BJ (cell line): ENCODE measurements at regions not wholly inside any gene's neighbourhood (a gene's known extent, or its start where the extent isn't known, plus 50 kb on each side); places are given as distances from the start of the nearest gene placed in this dataset.

ENCODE experiments used
- CTCF ChIA-PET: fragments of 350-600 bp; formaldehyde crosslinking; extraction: SDS; loops from one replicate; lab custom pipeline; 2021; ENCODE audit warnings: antibody characterized with exemption, inconsistent platforms; lab: Yijun Ruan, JAX
- POLR2A ChIA-PET: fragments of 300-600 bp; sonication (Branson Sonifier 250); formaldehyde crosslinking; extraction: SDS; loops from one replicate; lab custom pipeline; 2021; ENCODE audit warnings: antibody characterized with exemption; lab: Charles Lee
- DNase-seq: peaks from one replicate; pipeline ENCODE4 v3.0.0-alpha.2; 2011; ENCODE audit warnings: low read depth
- H3K27me3 ChIP-seq: 2 replicates; pipeline ENCODE4 v1.6.0; 2011; ENCODE audit warnings: low read length; ENCODE audit not compliant: control insufficient read depth, insufficient read depth
- H3K36me3 ChIP-seq: 2 replicates; pipeline ENCODE4 v1.5.1; 2011; ENCODE audit warnings: low read length; ENCODE audit not compliant: control insufficient read depth, insufficient read depth
- H3K4me3 ChIP-seq: 2 replicates; pipeline ENCODE4 v1.5.1; 2011; ENCODE audit warnings: low read depth, mild to moderate bottlenecking, control low read depth, low read length
- CTCF ChIP-seq: IDR thresholded peaks from 2 replicates; pipeline ENCODE4 v1.5.1; 2011; ENCODE audit warnings: low read depth, mild to moderate bottlenecking, control low read depth, inconsistent platforms, low read length, moderate library complexity; ENCODE audit not compliant: insufficient read depth

- no peak for DNase-seq
- H3K36me3 ChIP-seq = no peaks in the 10 kb centered on the region
- ChIA-PET CTCF (no interaction called here), POLR2A (no interaction called here)
- H3K4me3 ChIP-seq = no peak overlapping the region
- H3K27me3 ChIP-seq = no peaks in the 10 kb centered on the region
- TF ChIP-seq CTCF = no peak
Observed at GRCh38 chr4:64824591-64824990, 415.3 kb upstream of the TECRL start.

- ChIA-PET POLR2A (no interaction called here), CTCF (no interaction called here)
- Histone ChIP-seq H3K4me3 (no peak overlapping the region), H3K27me3 (no peaks in the 10 kb centered on the region), H3K36me3 (no peaks in the 10 kb centered on the region)
- DNase-seq = no peak
- no peak for TF ChIP-seq CTCF
Observed at GRCh38 chr4:64822405-64822804, 413.2 kb upstream of the TECRL start.

GRCh38 chr4:64821219-64821976 is 412.1 kb upstream of the TECRL start:
- DNase-seq = no peak
- CTCF ChIA-PET = no interaction called here
- POLR2A ChIA-PET = no interaction called here
- H3K4me3 ChIP-seq = no peak overlapping the region
- no peaks in the 10 kb centered on the region for H3K36me3 ChIP-seq
- H3K27me3 ChIP-seq = no peaks in the 10 kb centered on the region
- TF ChIP-seq CTCF = no peak

- TF ChIP-seq CTCF = no peak
- CTCF ChIA-PET = no interaction called here
- Histone ChIP-seq H3K4me3 (no peak overlapping the region), H3K27me3 (no peaks in the 10 kb centered on the region), H3K36me3 (no peaks in the 10 kb centered on the region)
- no peak for DNase-seq
- POLR2A ChIA-PET = no interaction called here
Observed at GRCh38 chr4:64814616-64815015, 405.4 kb upstream of the TECRL start.

- Histone ChIP-seq H3K36me3 (no peaks in the 10 kb centered on the region), H3K4me3 (no peak overlapping the region), H3K27me3 (no peaks in the 10 kb centered on the region)
- ChIA-PET CTCF (no interaction called here), POLR2A (no interaction called here)
- no peak for TF ChIP-seq CTCF
- DNase-seq = no peak
Observed at GRCh38 chr4:64807821-64808220, 398.6 kb upstream of the TECRL start.
